Heart right ventricle (tissue), 16 donors: ENCODE measurements at regions not wholly inside any gene's neighbourhood (a gene's known extent, or its start where the extent isn't known, plus 50 kb on each side); places are given as distances from the start of the nearest gene placed in this dataset.

Source experiments
- ATAC-seq, 8 donors: fragments of 200-7000 bp; cut with Tn5 transposase; one replicate each; pipeline ENCODE4 v1.9.1; 2020; ENCODE audit warnings: mild to moderate bottlenecking in 8 of 8, moderate library complexity in 8 of 8, moderate number of reproducible peaks in 1 of 8
- DNase-seq, 2 donors: peaks; one replicate each; pipeline ENCODE4 v3.0.0-alpha.2; 2020
- H3K27ac ChIP-seq, 10 donors: fragments of 200-600 bp; sonication (generic) in 2 of 10; one replicate each; pipeline versions ENCODE4 v1.5.0 to v1.8.0; 2020 to 2022; ENCODE audit warnings: mild to moderate bottlenecking in 3 of 10
- H3K27me3 ChIP-seq, 7 donors: fragments of 200-600 bp; one replicate each; pipeline ENCODE4 v1.8.0; 2021 to 2022; ENCODE audit warnings: mild to moderate bottlenecking in 2 of 7
- H3K36me3 ChIP-seq, 9 donors: fragments of 200-600 bp; sonication (generic) in 1 of 9; one replicate each; pipeline versions ENCODE4 v1.5.0 to v1.8.0; 2020 to 2022; ENCODE audit warnings: mild to moderate bottlenecking in 2 of 9
- H3K4me1 ChIP-seq, 9 donors: fragments of 200-600 bp; sonication (generic) in 1 of 9; one replicate each; pipeline versions ENCODE4 v1.5.0 to v1.8.0; 2020 to 2022; ENCODE audit warnings: mild to moderate bottlenecking in 4 of 9
- H3K4me3 ChIP-seq, 10 donors: fragments of 200-600 bp; sonication (generic) in 2 of 10; one replicate each; pipeline versions ENCODE4 v1.5.0 to v1.8.0; 2020 to 2022; ENCODE audit warnings: mild to moderate bottlenecking in 7 of 10, moderate library complexity in 2 of 10
- H3K9me3 ChIP-seq, 11 donors: fragments of 200-600 bp in 10 of 11; sonication (generic) in 2 of 11; one replicate each; pipeline versions ENCODE4 v1.5.0 to v1.8.0; 2013 to 2022; ENCODE audit warnings: mild to moderate bottlenecking in 2 of 11, control low read depth in 1 of 11, moderate library complexity in 1 of 11
- CTCF ChIP-seq, 9 donors: fragments of 200-600 bp; sonication (generic) in 2 of 9; IDR thresholded peaks; one replicate each; pipeline versions ENCODE4 v1.5.0 to v1.8.0; 2021 to 2022; ENCODE audit warnings: antibody characterized with exemption in 9 of 9, mild to moderate bottlenecking in 5 of 9, moderate library complexity in 1 of 9
- WGBS, 2 donors: extraction: QIAGEN DNeasy Blood & Tissue Kit; methylation state at CpG; one replicate each; pipeline ENCODE4 v1.1.7; 2013; ENCODE audit warnings: inconsistent platforms in 1 of 2; 5-methylcytosine and 5-hydroxymethylcytosine counted together
- intact Hi-C, 10 donors: fragments of 100-400 bp; cut with DNase I; formaldehyde crosslinking; loops; one replicate each; pipeline versions ENCODE4 v1.11.1 to v1.14.2; 2022
- donor health status: Arrhythmogenic right ventricular cardiomyopathy.
- donor health status: ischemic (EF 13 %, LVEDD 7.1; RV severe dilation, severe dysfunction).
- donor health status: healthy with polysubstance abuse.
- donor health status: DM: no; HTN: yes; CAD: no.
- donor health status: DM: no; HTN: no; CAD: no.
- donor health status: ischemic (EF 25% LVEDD 6.9; RV normal size, moderate dysfunction).
- donor health status: ischemic (EF 25% LVEDD 5.7; RV mildly dilated, moderate dysfunction).
- donor health status: healthy.
- donor health status: DM: yes; HTN: yes; CAD: no.
- donor health status: Ischemic cardiomyopathy.
- donor health status: ischemic (EF 35%, LVEDD 5.7; RV mildly dilated, moderate dysfunction).
- donor health status: nonischemic (EF 11% LVEDD 7.7; RV severe dilation, severe dysfunction).
- donor health status: DM: yes; HTN: yes; CAD: no.
- donor health status: PGD.
- donor health status: ischemic (EF 29% LVEDD 5.4; RV normal size, mild dysfunction).
- donor health status: nonischemic (EF 23%, LVEDD 6.1; RV moderate dilation, normal function).

GRCh38 chr5:165996201-165996875, 2295.1 kb upstream of the WWC1 start:
- WGBS, 2 donors: 16 to 23% methylated on average over 13 of the region's 13 CpGs
- peaks cover 0 to 12% (median 0%) of the 10 kb centered on the region in 9 donors for H3K4me1 ChIP-seq
- intact Hi-C loops: no loop called here
- H3K9me3 ChIP-seq: peaks cover 0 to 9% (median 0%) of the 10 kb centered on the region in 11 donors
- no peaks in the 10 kb centered on the region for H3K27me3 ChIP-seq
- TF ChIP-seq CTCF (IDR thresholded peaks at IDR 0.05): no peak
- no peaks in the 10 kb centered on the region for H3K36me3 ChIP-seq
- DNase-seq: peak in 1 of 2 donors; percentile 3
- no peak overlapping the region for H3K27ac ChIP-seq
- peak in 1 of 8 donors; percentile 84 for ATAC-seq
- no peak overlapping the region for H3K4me3 ChIP-seq

GRCh38 chr5:165999693-166000320, 2291.6 kb upstream of the WWC1 start:
- no peak overlapping the region for H3K4me3 ChIP-seq
- ATAC-seq (no peak), DNase-seq (no peak)
- no peak for TF ChIP-seq CTCF (IDR thresholded peaks at IDR 0.05)
- H3K4me1 ChIP-seq: peaks cover 0 to 12% (median 0%) of the 10 kb centered on the region in 9 donors
- no peaks in the 10 kb centered on the region for H3K27me3 ChIP-seq
- H3K36me3 ChIP-seq: no peaks in the 10 kb centered on the region
- H3K27ac ChIP-seq: no peak overlapping the region
- intact Hi-C loops: no loop called here
- peaks cover 0 to 9% (median 0%) of the 10 kb centered on the region in 11 donors for H3K9me3 ChIP-seq
- 75 to 81% methylated on average over 5 of the region's 5 CpGs for WGBS, 2 donors

- intact Hi-C loops: no loop called here
- TF ChIP-seq CTCF (IDR thresholded peaks at IDR 0.05): no peak
- DNase-seq: no peak
- H3K36me3 ChIP-seq: no peaks in the 10 kb centered on the region
- ATAC-seq: no peak
- no peak overlapping the region for H3K4me3 ChIP-seq
- H3K27me3 ChIP-seq: no peaks in the 10 kb centered on the region
- H3K9me3 ChIP-seq: peaks cover 0 to 9% (median 0%) of the 10 kb centered on the region in 11 donors
- 12 to 18% methylated on average over 2 of the region's 2 CpGs for WGBS, 2 donors
- no peak overlapping the region for H3K27ac ChIP-seq
- no peaks in the 10 kb centered on the region for H3K4me1 ChIP-seq
Measured at GRCh38 chr5:166004006-166004405, 2287.4 kb upstream of the WWC1 start.

- ATAC-seq (no peak), DNase-seq (no peak)
- no peaks in the 10 kb centered on the region for H3K27me3 ChIP-seq
- H3K36me3 ChIP-seq: no peaks in the 10 kb centered on the region
- no peaks in the 10 kb centered on the region for H3K9me3 ChIP-seq
- no peaks in the 10 kb centered on the region for H3K4me1 ChIP-seq
- WGBS, 2 donors: 65 to 67% methylated on average over 4 of the region's 4 CpGs
- intact Hi-C loops: no loop called here
- no peak overlapping the region for H3K4me3 ChIP-seq
- no peak overlapping the region for H3K27ac ChIP-seq
- TF ChIP-seq CTCF (IDR thresholded peaks at IDR 0.05): no peak
Measured at GRCh38 chr5:166013415-166013814, 2278.0 kb upstream of the WWC1 start.
